Dendritic cell treated with granulocyte-macrophage colony-stimulating factor and Interleukin-4, amounts not matched to agents 40 ng/mL and 50 ng/mL, for 4 days (primary cell): ENCODE measurements at regions not wholly inside any gene's neighbourhood (a gene's known extent, or its start where the extent isn't known, plus 50 kb on each side); places are given as distances from the start of the nearest gene placed in this dataset.

Source experiments
- H3K27ac Mint-ChIP-seq: one replicate; pipeline ENCODE4 v1.8.0; 2022; ENCODE audit warnings: mild to moderate bottlenecking, mixed read lengths
- H3K27me3 Mint-ChIP-seq: one replicate; pipeline ENCODE4 v1.8.0; 2022; ENCODE audit warnings: mild to moderate bottlenecking, mixed read lengths
- H3K36me3 Mint-ChIP-seq: one replicate; pipeline ENCODE4 v1.8.0; 2022; ENCODE audit warnings: low read depth, mixed read lengths
- H3K4me1 Mint-ChIP-seq: one replicate; pipeline ENCODE4 v1.8.0; 2022; ENCODE audit warnings: low read depth, mixed read lengths
- H3K4me3 Mint-ChIP-seq: one replicate; pipeline ENCODE4 v1.8.0; 2022; ENCODE audit warnings: mild to moderate bottlenecking, moderate library complexity, mixed read lengths
- H3K9me3 Mint-ChIP-seq: one replicate; pipeline ENCODE4 v1.8.0; 2022; ENCODE audit warnings: mixed read lengths
- intact Hi-C: fragments of 100-400 bp; cut with micrococcal nuclease; formaldehyde crosslinking; loops from one replicate; pipeline ENCODE4 v1.15.0; 2022

- Mint-ChIP-seq H3K4me3 (peak overlapping the region; percentile 66), H3K27ac (peak overlapping the region; percentile 90), H3K27me3 (no peaks in the 10 kb centered on the region), H3K9me3 (peaks cover 4% of the 10 kb centered on the region), H3K4me1 (peaks cover 94% of the 10 kb centered on the region), H3K36me3 (peaks cover 56% of the 10 kb centered on the region)
- intact Hi-C loops = no loop called here
Observed at GRCh38 chr17:77464988-77465357, 324.2 kb downstream of the SEC14L1 start.

GRCh38 chr17:77465358-77466041 is 324.7 kb downstream of the SEC14L1 start:
- Mint-ChIP-seq H3K9me3 (peaks cover 10% of the 10 kb centered on the region), H3K4me1 (peaks cover 94% of the 10 kb centered on the region), H3K27me3 (no peaks in the 10 kb centered on the region), H3K4me3 (peak overlapping the region; percentile 66), H3K36me3 (peaks cover 61% of the 10 kb centered on the region), H3K27ac (peak overlapping the region; percentile 90)
- intact Hi-C loops = no loop called here

- Mint-ChIP-seq H3K4me3 (peak overlapping the region; percentile 66), H3K27me3 (no peaks in the 10 kb centered on the region), H3K9me3 (peaks cover 11% of the 10 kb centered on the region), H3K4me1 (peaks cover 94% of the 10 kb centered on the region), H3K36me3 (peaks cover 68% of the 10 kb centered on the region), H3K27ac (peak overlapping the region; percentile 90)
- intact Hi-C loops = no loop called here
Observed at GRCh38 chr17:77466140-77466539, 325.4 kb downstream of the SEC14L1 start.

- H3K4me3 Mint-ChIP-seq = peak overlapping the region; percentile 66
- H3K9me3 Mint-ChIP-seq = peaks cover 11% of the 10 kb centered on the region
- H3K4me1 Mint-ChIP-seq = peaks cover 94% of the 10 kb centered on the region
- H3K27me3 Mint-ChIP-seq = no peaks in the 10 kb centered on the region
- peak overlapping the region; percentile 90 for H3K27ac Mint-ChIP-seq
- peaks cover 70% of the 10 kb centered on the region for H3K36me3 Mint-ChIP-seq
- intact Hi-C loops = no loop called here
Observed at GRCh38 chr17:77466596-77467223, 325.9 kb downstream of the SEC14L1 start.

GRCh38 chr17:77467521-77467920 is 326.8 kb downstream of the SEC14L1 start:
- Mint-ChIP-seq H3K4me3 (no peak overlapping the region), H3K9me3 (peaks cover 11% of the 10 kb centered on the region), H3K27ac (peak overlapping the region; percentile 90), H3K36me3 (peaks cover 70% of the 10 kb centered on the region), H3K27me3 (no peaks in the 10 kb centered on the region), H3K4me1 (peaks cover 94% of the 10 kb centered on the region)
- intact Hi-C loops = no loop called here

- peaks cover 98% of the 10 kb centered on the region for H3K4me1 Mint-ChIP-seq
- H3K36me3 Mint-ChIP-seq = peaks cover 67% of the 10 kb centered on the region
- peak overlapping the region; percentile 90 for H3K27ac Mint-ChIP-seq
- H3K4me3 Mint-ChIP-seq = no peak overlapping the region
- H3K27me3 Mint-ChIP-seq = no peaks in the 10 kb centered on the region
- intact Hi-C loops = no loop called here
- peaks cover 11% of the 10 kb centered on the region for H3K9me3 Mint-ChIP-seq
Observed at GRCh38 chr17:77468897-77469296, 328.1 kb downstream of the SEC14L1 start.

- intact Hi-C loops = loop anchor here (5.0 kb wide), 1 partner anchor 33 kb away; no protein-coding TSS in a partner anchor
- Mint-ChIP-seq H3K36me3 (peaks cover 72% of the 10 kb centered on the region), H3K4me3 (no peak overlapping the region), H3K4me1 (peaks cover 100% of the 10 kb centered on the region), H3K27me3 (no peaks in the 10 kb centered on the region), H3K9me3 (peaks cover 11% of the 10 kb centered on the region), H3K27ac (no peak overlapping the region)
Observed at GRCh38 chr17:77470330-77470786, 329.6 kb downstream of the SEC14L1 start.

GRCh38 chr17:77470800-77471733 is 330.3 kb downstream of the SEC14L1 start:
- intact Hi-C loops = loop anchor here (5.0 kb wide), 1 partner anchor 34 kb away; no protein-coding TSS in a partner anchor
- Mint-ChIP-seq H3K27ac (peak overlapping the region; percentile 66), H3K27me3 (no peaks in the 10 kb centered on the region), H3K4me3 (peak overlapping the region; percentile 62), H3K36me3 (peaks cover 79% of the 10 kb centered on the region), H3K9me3 (peaks cover 11% of the 10 kb centered on the region), H3K4me1 (peaks cover 100% of the 10 kb centered on the region)

GRCh38 chr17:77471984-77472461 is 331.3 kb downstream of the SEC14L1 start:
- Mint-ChIP-seq H3K4me3 (peak overlapping the region; percentile 62), H3K27me3 (no peaks in the 10 kb centered on the region), H3K9me3 (peaks cover 11% of the 10 kb centered on the region), H3K4me1 (peaks cover 100% of the 10 kb centered on the region), H3K36me3 (peaks cover 79% of the 10 kb centered on the region), H3K27ac (peak overlapping the region; percentile 66)
- intact Hi-C loops = loop anchor here (5.0 kb wide), 1 partner anchor 35 kb away; no protein-coding TSS in a partner anchor

GRCh38 chr17:77472468-77473310 is 331.9 kb downstream of the SEC14L1 start:
- Mint-ChIP-seq H3K4me3 (peak overlapping the region; percentile 62), H3K4me1 (peaks cover 100% of the 10 kb centered on the region), H3K9me3 (peaks cover 11% of the 10 kb centered on the region), H3K27ac (peak overlapping the region; percentile 66), H3K27me3 (no peaks in the 10 kb centered on the region), H3K36me3 (peaks cover 79% of the 10 kb centered on the region)
- intact Hi-C loops = loop anchor here (5.0 kb wide), 1 partner anchor 35 kb away; no protein-coding TSS in a partner anchor

GRCh38 chr17:77473615-77474226 is 333.0 kb downstream of the SEC14L1 start:
- Mint-ChIP-seq H3K4me1 (peaks cover 98% of the 10 kb centered on the region), H3K4me3 (no peak overlapping the region), H3K36me3 (peaks cover 70% of the 10 kb centered on the region), H3K27ac (no peak overlapping the region), H3K9me3 (peaks cover 11% of the 10 kb centered on the region), H3K27me3 (no peaks in the 10 kb centered on the region)
- intact Hi-C loops = loop anchor here (5.0 kb wide), 1 partner anchor 36 kb away; no protein-coding TSS in a partner anchor

GRCh38 chr17:77474292-77474988 is 333.7 kb downstream of the SEC14L1 start:
- H3K4me3 Mint-ChIP-seq = no peak overlapping the region
- H3K9me3 Mint-ChIP-seq = peaks cover 11% of the 10 kb centered on the region
- peaks cover 98% of the 10 kb centered on the region for H3K4me1 Mint-ChIP-seq
- H3K27me3 Mint-ChIP-seq = no peaks in the 10 kb centered on the region
- H3K27ac Mint-ChIP-seq = no peak overlapping the region
- intact Hi-C loops = loop anchor here (5.0 kb wide), 1 partner anchor 37 kb away; no protein-coding TSS in a partner anchor
- H3K36me3 Mint-ChIP-seq = peaks cover 63% of the 10 kb centered on the region
